WTC11 (cell line): ENCODE measurements at regions not wholly inside any gene's neighbourhood (a gene's known extent, or its start where the extent isn't known, plus 50 kb on each side); places are given as distances from the start of the nearest gene placed in this dataset.

Source experiments
- CREM ChIP-seq: sonication (generic); formaldehyde crosslinking; IDR thresholded peaks from 2 replicates; pipeline ENCODE4 v1.8.1; 2022; ENCODE audit warnings: mild to moderate bottlenecking, missing genetic modification reagents, moderate library complexity
- CTCF ChIP-seq: fragments of 200-600 bp; IDR thresholded peaks from 2 replicates; pipeline ENCODE4 v1.8.0; 2022; ENCODE audit warnings: antibody characterized with exemption
- HMGXB4 ChIP-seq: sonication (generic); formaldehyde crosslinking; IDR thresholded peaks from 2 replicates; pipeline ENCODE4 v1.8.1; 2023; ENCODE audit warnings: mild to moderate bottlenecking, moderate library complexity, missing genetic modification reagents
- NR2C2 ChIP-seq: sonication (generic); formaldehyde crosslinking; IDR thresholded peaks from 2 replicates; pipeline ENCODE4 v1.8.0; 2022; ENCODE audit warnings: mild to moderate bottlenecking, missing genetic modification reagents
- ZNF423 ChIP-seq: fragments of 250-450 bp; sonication (Bioruptor Pico); IDR thresholded peaks from 2 replicates; pipeline ENCODE4 v2.1.2; 2022; ENCODE audit warnings: mild to moderate bottlenecking, moderate library complexity

- TF ChIP-seq CTCF (no peak), ZNF423 (CRISPR knock-in tag) (no peak), HMGXB4 (CRISPR knock-in tag) (no peak), CREM (CRISPR knock-in tag) (no peak), NR2C2 (CRISPR knock-in tag) (no peak)
Measured at GRCh38 chr14:26965490-26965889, 367.7 kb upstream of the NOVA1 start.
